T-helper 22 cell (primary cell): ENCODE measurements at regions not wholly inside any gene's neighbourhood (a gene's known extent, or its start where the extent isn't known, plus 50 kb on each side); places are given as distances from the start of the nearest gene placed in this dataset.

Source experiments
- DNase-seq: peaks from one replicate; pipeline ENCODE4 v3.0.0-alpha.2; 2020; ENCODE audit warnings: low read depth

DNA sequence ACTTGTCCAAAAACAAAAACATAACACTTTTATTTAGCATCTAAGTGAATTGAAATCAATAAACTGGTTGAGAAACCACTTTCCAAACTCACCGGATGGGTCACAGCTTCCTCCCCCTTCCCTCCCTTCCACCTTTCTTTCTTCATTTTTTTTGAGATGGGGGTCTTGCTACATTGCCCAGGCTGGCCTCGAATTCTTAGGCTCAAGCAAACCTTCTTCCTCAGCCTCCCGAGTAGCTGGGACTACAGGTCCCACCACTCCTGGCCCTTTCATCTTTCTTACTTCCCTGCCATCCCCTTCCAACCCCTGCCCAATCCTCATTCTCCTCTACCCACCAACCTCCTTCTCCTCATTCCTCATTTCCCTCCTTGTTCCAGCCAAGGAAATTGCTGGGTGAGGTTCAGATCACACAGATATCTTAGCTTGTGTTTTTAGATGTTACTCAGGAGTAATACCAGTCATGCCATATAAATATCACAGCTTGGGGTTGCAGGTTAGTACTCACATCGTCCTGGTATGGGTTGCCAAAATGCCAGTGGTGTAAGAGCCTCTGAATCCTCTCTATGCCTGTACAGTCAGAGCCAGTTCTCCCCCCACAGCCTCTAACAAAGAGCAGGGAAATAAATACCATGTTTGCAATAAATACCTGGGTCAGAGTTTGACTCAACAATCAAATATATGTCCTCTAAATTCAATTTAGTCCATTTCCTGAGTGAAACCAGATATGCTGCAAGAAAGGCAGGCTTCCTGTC is 132.7 kb upstream of the NDUFV2 start:
- no peak for DNase-seq

DNA sequence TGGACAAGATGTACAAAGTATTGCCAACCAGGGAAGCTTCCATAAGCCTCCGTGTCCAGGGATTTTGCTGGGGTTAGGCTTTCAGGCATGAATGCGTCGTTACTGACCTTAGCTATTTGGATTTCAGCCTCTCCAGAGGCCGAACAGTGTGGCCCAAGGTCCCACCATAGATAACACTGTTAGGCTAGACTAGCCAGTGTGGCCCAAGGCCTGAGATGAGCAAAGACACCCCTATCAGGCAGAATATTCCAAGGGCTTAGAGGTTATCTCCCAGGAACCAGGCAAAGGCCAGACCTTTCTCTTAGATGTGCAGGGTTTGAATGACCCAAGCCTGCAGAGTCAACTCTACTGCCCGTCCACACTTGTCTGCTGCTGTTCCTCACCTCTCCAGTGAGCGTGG is 131.7 kb upstream of the NDUFV2 start:
- DNase-seq, result no peak

DNA sequence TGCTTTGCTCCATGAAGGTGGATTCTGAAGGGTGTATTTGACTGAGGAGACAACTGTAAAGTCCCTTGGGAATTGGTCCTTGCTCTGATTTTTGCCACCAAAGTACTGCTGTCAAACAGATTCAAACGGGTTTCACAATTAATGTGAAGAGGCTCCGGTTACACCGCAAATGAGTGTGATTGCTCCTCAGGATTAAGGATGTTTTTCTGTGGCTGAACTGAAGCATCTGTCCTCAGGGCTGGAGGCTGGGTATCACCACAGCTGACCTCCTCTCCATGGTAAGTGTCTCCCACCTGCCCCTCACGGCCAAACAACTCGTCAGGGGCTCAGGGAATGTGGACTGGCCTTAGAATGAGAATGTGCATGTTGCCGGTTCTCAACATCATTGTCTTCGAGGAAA is 130.4 kb upstream of the NDUFV2 start:
- DNase-seq, result no peak

DNA sequence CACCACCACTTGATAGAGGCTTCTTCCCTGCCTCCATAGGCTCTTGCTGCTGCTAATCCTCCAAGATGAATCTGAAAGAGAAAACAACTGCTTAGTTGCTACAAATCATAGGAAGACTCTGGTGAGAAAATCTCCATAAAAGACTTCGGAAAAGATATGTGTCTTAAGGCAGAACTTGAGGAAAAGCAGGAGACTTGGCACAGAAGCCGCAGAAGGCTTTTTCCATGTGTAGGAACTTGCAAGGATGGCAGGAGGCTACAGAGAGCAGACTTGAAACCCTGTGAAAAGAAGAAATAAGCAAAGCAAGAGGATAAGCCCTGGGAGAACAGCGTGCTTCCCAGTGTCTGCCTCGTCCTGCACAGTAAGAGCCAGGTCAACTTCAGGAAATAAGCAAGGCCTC is 128.2 kb upstream of the NDUFV2 start:
- DNase-seq, result no peak

DNA sequence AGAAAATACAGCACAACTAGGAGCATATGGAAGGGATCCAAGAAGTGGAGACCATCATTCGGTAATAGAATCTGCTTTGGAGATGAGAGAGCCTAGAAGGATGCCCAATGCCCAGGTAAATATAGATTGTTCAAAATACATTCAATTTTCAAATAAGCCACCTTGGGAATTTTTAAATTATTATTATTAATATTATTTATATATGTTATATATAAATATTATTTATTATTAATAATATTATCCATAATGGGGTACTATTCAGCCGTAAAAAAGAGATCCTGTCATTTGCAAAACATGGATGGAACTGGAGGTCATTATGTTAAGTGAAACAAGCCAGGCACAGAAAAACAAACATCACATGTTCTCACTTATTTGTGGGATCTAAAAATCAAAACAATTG is 127.8 kb upstream of the NDUFV2 start:
- no peak for DNase-seq

DNA sequence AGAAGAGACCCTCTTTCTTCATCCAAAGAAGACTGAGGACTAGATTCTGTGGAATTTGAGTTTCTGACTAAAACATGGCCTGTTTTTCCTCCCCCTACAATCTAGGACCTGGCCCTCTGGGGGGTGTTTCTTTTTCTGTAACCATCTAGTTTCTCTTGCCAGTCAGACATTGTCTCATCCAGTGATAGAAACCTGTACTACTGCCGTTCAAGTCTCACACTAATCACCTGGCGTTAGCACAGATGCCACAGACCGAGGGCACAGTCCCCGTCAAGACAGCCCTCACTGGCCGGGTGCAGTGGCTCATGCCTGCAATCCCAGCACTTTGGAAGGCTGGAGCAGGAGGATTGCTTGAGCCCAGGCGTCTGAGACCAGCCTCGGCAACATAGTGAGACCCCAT is 126.9 kb upstream of the NDUFV2 start:
- no peak for DNase-seq

DNA sequence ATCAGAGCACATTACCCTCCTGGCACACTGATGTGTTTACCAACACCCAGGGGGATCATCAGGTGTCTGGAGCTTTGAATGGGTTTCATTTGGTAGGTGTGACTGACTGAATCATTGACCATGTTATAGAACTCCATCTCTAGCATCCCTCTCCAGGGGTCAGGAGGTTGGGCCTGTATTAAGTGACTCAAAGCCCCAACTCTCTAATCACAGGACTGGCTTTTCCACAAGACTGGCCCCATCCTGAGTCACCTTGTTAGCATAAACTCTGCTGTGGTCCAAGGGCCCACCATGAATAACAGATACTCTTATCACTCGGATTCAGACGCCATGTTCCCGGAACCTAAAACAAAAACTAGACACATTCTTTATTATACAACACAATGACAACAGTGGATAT is 125.9 kb upstream of the NDUFV2 start:
- no peak for DNase-seq

DNA sequence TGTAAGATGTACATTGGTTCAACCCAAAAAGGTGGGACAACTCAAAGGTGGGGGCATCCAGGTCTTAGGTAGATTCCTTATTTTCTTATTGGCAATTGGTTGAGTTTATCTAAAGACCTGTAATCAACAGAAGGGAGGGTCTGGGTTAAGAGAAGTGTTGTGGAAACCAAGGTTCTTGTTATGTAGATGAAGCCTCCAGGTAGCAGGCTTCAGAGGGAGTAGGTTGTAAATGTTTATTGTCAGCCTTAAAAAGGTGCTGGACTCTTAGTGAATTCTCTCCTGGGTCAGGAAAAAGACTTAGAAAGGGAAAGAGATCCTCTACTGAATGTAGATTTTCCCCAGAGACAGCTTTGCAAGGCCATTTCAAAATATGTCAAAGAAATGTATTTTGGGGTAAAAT is 125.3 kb upstream of the NDUFV2 start:
- DNase-seq, result no peak

DNA sequence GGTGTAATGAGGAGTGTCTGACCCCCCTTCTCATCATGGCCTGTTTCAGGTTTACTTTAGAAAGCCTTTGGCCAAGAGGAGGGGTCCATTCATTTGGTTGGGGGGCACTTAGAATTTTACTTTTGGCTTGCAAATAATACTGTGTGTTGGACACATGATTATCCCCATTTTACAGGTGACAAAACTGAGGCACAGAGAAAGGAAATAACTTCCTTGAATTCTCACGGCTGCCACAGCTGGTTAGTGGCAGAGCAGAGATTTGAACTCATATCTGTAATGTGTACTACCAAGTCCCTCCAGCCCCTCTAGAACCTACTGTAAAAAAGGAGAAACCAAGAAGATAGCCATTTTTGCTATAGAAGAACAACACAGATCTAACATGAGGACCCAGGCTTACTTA is 124.8 kb upstream of the NDUFV2 start:
- DNase-seq, result no peak

DNA sequence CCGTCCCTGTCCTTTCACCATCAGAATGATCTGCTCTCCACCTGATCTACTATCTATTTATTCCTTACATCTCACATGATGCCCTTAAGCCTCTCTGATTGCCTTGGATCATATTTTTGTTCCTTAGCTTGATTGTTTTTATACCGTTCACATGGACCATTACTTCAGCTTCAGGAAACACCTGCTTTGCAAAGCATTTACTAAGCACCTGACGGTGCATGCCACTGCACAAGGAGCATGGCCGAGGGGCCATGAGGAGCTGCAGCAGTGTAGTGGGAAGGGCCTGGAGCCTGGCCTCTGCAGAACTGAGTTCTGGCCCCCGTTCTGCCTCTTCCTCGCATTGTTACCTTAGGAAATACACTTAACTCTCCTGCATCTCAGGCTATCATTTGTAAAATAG is 124.1 kb upstream of the NDUFV2 start:
- DNase-seq, result no peak

DNA sequence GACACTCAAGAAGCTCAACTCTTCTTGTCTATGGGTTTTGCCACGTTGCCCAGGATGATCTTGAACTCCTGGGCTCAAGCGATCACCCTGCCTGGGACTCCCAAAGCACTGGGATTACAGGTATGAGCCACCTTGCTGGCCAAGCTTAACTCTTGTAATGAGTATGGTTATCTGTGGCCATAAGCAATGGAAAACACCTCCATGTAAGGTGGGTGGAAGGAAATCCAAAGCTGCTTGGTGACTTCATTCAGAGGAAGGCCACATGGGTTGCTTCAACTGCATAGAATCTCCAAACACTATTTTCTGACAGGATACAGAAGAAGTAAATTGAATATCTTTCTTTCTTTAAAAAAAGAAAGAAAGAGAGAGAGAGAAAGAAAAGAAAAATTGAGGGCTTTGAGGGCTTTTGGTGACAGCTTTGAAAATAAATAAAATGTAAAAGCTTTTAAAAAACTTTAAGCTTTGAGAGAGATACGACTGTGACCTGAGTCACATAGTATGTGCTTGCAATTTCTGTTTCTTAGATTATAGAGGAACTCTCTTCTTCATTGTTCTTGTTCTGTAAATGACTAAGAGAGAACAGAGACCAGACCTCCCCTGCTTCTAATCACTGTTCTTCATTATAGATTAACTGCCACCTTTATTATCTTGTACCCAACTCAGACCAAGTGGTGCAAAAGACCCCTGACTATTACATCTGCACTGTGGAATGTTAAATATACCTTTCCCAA is 123.1 kb upstream of the NDUFV2 start:
- DNase-seq, result no peak

DNA sequence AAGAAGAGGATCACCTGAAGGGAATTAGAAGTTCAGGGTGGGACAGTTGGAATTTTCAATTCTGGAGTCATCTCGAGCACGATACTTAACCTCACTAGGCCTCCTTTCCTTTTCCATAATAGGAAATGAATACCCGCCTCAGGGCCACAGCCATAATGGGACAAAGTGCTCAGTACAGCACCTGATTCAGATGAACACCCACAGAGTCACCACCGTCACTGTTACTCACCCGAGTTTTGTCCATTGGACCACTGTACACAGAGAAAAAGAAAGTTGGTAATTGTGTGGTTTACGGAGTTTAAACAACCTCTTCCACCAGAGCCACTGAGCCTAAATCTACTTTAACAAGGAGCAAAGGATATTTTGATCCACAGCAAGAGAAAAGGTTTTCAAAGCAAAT is 122.0 kb upstream of the NDUFV2 start:
- no peak for DNase-seq

DNA sequence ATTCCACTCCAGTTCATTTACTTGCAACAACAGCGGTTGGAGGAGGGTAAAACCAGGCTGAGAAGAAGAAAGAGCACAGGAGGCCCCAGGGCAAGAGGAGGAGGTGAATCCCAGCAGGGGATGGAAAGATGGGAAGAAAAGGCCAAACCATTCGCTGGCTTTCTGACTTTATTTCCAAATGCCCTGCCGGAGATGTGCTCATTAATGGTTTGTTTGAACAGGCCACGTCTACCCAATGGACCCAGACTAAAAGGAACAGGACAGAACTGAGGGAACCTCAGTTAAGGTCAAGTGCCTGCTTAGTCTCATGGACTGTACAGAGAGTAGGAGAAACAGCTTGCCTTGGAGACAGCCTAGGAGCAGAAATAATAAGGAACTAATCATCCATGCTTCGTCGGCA is 121.6 kb upstream of the NDUFV2 start:
- no peak for DNase-seq

DNA sequence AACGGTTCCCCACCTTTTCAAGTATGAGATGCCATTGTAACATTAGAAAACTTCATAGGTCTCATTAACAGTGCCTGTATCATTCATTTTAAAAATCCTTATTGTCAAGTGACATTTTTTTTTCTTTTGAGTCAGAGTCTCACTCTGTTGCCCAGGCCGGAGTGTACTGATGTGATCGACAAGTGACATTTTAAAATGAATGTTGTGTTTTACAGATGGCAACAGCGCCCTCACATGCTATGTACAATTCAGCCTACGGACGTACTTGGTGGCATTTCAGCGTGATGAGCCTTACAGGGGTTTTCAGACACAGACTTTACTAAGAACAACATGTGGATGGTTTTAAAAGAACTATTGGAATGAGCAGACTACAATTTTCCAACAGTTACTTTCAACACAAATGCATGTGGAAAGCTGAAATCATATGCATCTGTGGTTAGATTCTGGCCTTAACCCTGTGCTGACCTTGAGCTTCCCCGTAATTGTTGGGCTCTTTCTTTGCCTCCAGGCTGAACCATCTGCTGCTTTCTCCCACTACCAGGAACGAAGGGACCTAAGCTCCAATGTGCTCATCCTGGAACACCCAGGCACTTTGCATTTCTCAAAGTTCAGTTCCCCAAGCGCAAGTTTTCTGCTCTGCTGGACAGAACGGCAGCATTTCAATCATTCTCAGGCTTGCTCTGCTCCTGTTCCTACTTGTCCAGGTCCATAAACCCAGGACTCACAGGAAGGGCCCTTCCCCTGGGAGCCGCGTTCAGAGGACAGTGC is 119.9 kb upstream of the NDUFV2 start:
- no peak for DNase-seq

DNA sequence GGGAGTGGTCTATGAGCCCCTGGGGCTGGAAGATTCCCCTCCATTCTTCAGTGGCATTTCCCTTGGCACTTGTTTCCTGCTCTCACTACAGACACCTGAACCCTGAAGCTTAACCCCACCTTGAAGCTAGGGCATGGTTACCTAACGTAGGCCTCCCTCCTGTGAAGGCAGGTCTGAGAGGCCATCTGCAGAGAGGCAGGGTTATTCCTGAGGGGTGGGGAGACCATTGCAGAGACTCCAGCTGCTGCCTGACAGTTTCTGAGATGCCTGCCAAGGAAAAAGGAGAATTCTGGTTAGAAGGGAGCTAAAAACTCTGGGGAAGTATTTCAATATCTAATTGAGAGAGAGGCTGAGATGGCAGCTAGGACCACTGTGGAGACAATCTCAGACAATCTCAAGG is 119.3 kb upstream of the NDUFV2 start:
- DNase-seq, result no peak

DNA sequence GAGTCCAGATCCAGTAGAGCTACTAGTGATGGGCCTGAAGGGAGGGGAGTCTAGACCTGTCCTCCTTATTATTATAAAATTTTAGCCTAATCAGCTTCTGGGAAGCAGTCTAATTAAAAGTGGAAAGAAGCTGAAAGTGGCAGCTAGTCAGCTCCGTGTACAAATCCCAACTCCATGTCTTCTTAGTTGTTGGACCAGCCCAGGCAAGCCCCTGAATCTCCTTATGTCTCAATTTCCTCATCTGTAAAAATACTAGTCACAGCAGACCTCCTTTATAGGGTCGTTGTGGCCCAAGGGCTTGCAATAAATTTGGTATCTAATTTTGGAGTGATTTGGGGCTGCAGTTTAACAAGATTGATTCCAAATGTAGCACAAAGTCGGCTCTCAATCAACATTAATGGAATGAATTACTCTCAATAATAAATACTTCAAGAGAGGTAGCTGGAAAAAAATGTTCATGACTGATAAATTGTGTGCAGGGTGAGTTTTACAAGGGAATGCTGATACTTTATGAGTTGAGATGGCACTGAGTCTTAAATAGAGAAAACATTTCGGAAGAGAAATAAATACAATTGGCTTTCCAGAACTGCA is 118.3 kb upstream of the NDUFV2 start:
- no peak for DNase-seq

DNA sequence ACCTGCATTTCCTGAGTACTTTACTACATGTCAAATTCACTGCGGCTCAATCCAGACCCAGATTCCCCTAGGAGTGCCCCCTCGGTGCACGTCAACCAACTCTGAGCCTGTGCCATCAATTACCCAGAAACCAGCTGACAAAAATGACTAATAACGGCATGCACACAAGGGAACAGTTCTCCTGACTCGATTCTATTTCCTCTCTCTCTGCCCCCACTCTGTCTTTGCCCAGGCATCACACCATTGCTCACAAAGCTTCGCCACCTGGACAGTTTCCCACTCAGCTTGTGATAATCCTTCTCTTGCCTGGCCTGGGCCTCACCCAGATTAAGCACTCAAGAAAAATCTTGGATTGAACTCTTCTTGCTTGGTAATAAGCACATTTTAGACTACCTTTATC is 115.3 kb upstream of the NDUFV2 start:
- no peak for DNase-seq

DNA sequence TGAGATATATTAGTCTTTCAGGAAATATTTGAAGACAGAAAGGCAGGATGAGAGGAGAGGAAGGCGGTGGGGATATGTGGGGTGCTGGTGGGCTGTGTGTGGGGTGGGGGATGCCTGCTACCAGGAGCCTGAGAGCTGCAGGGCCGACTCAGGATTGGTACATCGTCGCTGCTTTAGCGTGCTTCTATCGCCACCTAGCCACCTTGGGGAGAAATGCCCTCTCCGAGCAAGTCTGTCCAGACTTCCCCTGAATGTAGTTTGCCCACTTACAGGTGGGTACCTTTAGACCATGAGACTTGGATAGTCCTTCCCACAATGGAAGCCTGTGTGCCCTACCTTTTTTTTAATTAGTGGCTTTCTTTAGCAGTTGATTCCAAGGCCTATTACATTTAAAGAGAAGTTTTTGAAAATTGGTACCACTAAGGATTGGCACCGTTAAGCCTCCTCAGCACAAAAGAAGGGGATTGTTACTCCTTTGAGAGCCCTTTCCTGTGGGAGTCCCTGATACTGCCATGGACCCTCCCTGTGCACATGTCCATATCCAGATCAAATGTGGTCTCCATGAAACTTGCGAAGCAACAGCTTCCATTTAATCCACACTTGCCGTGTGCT is 114.1 kb upstream of the NDUFV2 start:
- DNase-seq, result peak; percentile 9

DNA sequence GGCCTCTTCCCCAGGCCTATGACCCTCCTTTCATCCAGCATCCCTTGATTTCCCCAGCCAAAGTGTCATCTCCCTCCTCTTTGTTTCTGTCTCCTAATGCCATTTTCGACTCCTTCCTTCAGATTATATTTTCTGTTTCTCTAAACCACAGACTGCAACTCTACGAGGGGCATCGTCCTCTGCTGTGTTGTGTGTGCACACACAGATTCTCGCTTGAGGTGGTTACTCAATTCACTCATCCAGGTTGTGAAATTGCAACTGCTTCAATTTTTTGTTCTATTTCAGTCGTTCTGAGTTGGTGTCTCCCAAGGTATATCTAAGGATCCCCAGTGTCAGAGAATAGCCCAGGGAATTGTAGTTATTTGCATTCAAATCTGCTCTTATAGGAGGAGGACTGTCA is 113.5 kb upstream of the NDUFV2 start:
- DNase-seq, result no peak

DNA sequence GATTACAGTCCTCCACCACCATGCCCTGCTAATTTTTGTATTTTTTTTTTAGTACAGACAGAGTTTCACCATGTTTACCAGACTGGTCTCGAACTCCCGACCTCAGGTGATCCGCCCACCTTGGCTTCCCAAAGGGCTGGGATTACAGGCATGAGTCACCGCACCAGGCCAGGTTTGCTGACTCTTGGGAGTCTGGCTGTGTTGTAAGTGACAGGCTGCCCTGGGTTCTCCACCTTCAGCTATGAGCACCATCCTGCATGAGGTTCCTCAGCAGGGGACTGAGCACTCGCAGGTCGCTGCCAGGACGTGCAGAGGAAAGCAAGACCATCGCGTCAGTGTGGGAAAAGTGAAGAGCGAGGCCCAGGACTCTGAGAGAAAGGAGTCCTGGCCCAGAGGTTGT is 112.6 kb upstream of the NDUFV2 start:
- no peak for DNase-seq

DNA sequence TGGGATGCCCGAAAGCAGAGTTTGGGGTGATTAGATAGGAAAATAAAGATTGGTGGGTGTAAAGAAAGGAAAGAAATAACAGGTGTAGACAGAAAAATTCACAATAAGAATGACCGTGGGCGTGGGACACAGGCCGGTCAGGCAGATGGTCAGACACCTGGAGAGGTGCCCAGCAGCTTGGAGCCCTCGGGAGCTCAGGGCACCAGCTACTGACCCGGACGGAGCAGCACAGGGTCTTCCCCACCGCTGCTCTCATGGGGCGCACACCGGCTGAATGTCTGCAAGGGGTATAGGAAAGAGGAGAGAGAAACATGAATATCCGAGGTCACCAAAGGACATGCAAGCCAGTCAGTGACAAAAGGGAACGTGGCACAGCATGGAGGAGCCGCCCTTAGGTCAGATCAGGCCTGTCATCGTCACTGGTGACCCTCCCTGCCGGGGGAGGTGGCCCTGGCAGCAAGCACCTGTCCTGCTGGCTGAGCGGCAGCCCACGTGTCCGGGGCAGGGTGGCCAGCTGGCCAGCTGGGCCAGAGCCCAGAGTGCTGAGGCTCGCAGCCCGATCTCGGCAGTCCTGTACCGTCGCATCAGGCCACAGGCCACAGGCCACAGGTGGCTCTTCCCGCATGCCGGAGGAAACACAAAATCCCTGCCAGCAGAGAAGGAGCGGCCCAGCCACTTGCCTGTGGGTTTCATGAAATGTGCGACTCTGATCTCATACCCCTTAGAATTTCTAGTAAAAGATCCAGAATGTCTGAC is 112.0 kb upstream of the NDUFV2 start:
- no peak for DNase-seq

DNA sequence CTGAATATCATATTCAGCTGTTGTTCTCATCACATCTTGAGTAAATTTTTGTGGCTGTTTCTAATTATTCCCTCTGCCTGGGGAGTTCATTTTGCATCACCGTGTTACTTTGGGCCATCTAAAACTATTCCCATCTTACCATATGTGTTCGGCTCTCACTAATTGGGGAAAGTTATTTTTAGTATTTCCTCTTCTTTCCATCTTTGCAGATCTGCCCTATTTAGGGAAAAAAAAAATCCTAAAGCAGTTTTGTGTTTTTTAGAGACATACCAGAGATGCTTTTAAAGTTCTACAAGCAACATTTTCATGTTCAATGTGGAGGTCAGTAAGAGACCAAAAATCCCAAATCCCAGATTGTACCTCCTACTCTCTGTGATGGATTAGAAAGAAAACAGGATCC is 111.3 kb upstream of the NDUFV2 start:
- DNase-seq, result no peak
